ENCODE measurements at regions not wholly inside any gene's neighbourhood (a gene's known extent, or its start where the extent isn't known, plus 50 kb on each side); places are given as distances from the start of the nearest gene placed in this dataset.

- TF ChIP-seq EGR1 (IDR thresholded peaks at IDR 0.05) (no peak), RAD21 (IDR thresholded peaks at IDR 0.05; ENCODE audit: low read depth) (no peak), TEAD4 (IDR thresholded peaks at IDR 0.05) (no peak), EP300 (IDR thresholded peaks at IDR 0.05; ENCODE audit: borderline replicate concordance) (no peak), CREB1 (IDR thresholded peaks at IDR 0.05; ENCODE audit: low read depth) (no peak)
Measured at GRCh38 chr10:61314273-61314672, 138.9 kb downstream of the TMEM26 start.
